ENCODE measurements at regions not wholly inside any gene's neighbourhood (a gene's known extent, or its start where the extent isn't known, plus 50 kb on each side); places are given as distances from the start of the nearest gene placed in this dataset.

DNA sequence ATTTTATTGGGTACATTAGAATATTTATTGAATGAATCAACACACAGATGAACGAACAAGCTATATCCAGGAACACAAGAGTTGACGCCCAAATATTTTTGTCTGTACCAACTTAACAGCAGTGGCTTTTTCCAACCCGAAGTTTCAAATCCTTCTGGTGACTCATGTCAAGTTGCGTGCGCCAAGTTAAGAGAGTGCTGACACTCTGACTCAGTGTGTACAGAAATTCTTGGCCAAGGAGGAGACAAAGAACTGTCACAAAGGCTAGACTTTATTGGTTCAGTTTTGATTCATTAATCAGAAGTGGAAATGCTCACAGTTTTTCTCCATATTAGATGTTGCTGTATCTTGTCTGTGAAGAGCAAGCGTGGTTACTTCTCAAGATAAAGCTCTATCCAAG, 59.6 kb upstream of the TSC22D2 start:
- H3K9me3 ChIP-seq (ENCODE audit: insufficient read depth in 2 of 2, low read depth in 1 of 2, low read length in 1 of 2), result no peaks in the 10 kb centered on the region
- no peak overlapping the region for H4K8ac ChIP-seq (ENCODE audit: extremely low read depth, insufficient read depth, low read length)
- H3K23ac ChIP-seq (ENCODE audit: insufficient read length), result no peak overlapping the region
- no peak overlapping the region for H2BK5ac ChIP-seq (ENCODE audit: low read depth, low read length)
- no peak for FAIRE-seq
- no peak overlapping the region for H2BK15ac ChIP-seq (ENCODE audit: low read length)
- no peak overlapping the region for H2BK12ac ChIP-seq (ENCODE audit: low read depth, low read length)
- POLR2A ChIA-PET (ENCODE audit: partially characterized antibody), result interaction anchor here (1.4 to 2.4 kb wide), 2 partner anchors 9 to 16 kb away, joined by 3 to 6 read pairs; no protein-coding TSS in a partner anchor
- no peak overlapping the region for H2AFZ ChIP-seq (ENCODE audit: low read length)
- H3K4me2 ChIP-seq (ENCODE audit: insufficient read depth in 1 of 2, low read depth in 2 of 2, low read length in 2 of 2), result no peak overlapping the region
- H3K4me3 ChIP-seq (ENCODE audit: extremely low read depth in 1 of 4, insufficient read depth in 2 of 4, low read depth in 3 of 4, low read length in 4 of 4), result no peak overlapping the region
- no peaks in the 10 kb centered on the region for H3K27me3 ChIP-seq (replicated peaks in 1 of 4; ENCODE audit: control insufficient read depth in 3 of 4, extremely low read depth in 1 of 4, insufficient read depth in 3 of 4, low read length in 3 of 4)
- WGBS, 2 experiments (ENCODE audit: extremely low coverage in 1 of 2, insufficient coverage in 1 of 2, insufficient read length in 1 of 2, insufficient replicate concordance in 2 of 2, low coverage in 1 of 2, low lambda C conversion rate in 2 of 2, missing lambda C conversion rate in 1 of 2), result 63% methylated on average over 6 of the region's 6 CpGs; no CpG with 5 or more reads in 1 of the 2 experiments
- no peak overlapping the region for H3K14ac ChIP-seq (ENCODE audit: insufficient read length)
- H3K79me1 ChIP-seq (ENCODE audit: low read depth, low read length), result no peaks in the 10 kb centered on the region
- CTCF ChIA-PET (ENCODE audit: partially characterized antibody), result interaction anchor here (0.9 to 2.7 kb wide), 9 partner anchors 20 to 147 kb away, joined by 3 to 9 read pairs (median 3); no protein-coding TSS in a partner anchor
- H2BK20ac ChIP-seq (ENCODE audit: low read length), result no peak overlapping the region
- DNase-seq (ENCODE audit: low read depth in 1 of 2, low spot score in 2 of 2), result no peak
- H4K91ac ChIP-seq (replicated peaks; ENCODE audit: insufficient read length, low read length), result no peak overlapping the region
- H3K79me2 ChIP-seq (ENCODE audit: control insufficient read depth in 1 of 2, insufficient read depth in 2 of 2, low read length in 2 of 2), result no peaks in the 10 kb centered on the region
- no peak overlapping the region for H2BK120ac ChIP-seq (replicated peaks; ENCODE audit: low read depth, low read length)
- no peaks in the 10 kb centered on the region for H4K20me1 ChIP-seq (replicated peaks in 1 of 2; ENCODE audit: control insufficient read depth in 1 of 2, insufficient read depth in 2 of 2, low read length in 2 of 2)
- H2AK5ac ChIP-seq (ENCODE audit: low read depth, low read length), result no peak overlapping the region
- no peak overlapping the region for H3K9ac ChIP-seq (replicated peaks in 1 of 4; ENCODE audit: extremely low read depth in 1 of 4, low read depth in 3 of 4, low read length in 3 of 4)
- no peak overlapping the region for H3K4ac ChIP-seq (replicated peaks; ENCODE audit: insufficient read length, low read depth, low read length)
- TF ChIP-seq MAFK (IDR thresholded peaks at IDR 0.05; ENCODE audit: low read depth, low read length) (no peak), SIRT6 (IDR thresholded peaks at IDR 0.05; ENCODE audit: low read length) (no peak)
- peaks cover 0 to 24% (median 17%) of the 10 kb centered on the region in 4 experiments; a peak in 6 of 7 replicates for H3K4me1 ChIP-seq (replicated peaks in 1 of 4; ENCODE audit: control insufficient read depth in 3 of 4, insufficient read depth in 4 of 4, low read length in 3 of 4)
- no peak overlapping the region for H3K56ac ChIP-seq (replicated peaks; ENCODE audit: insufficient read length, low read depth, low read length)
- no peaks in the 10 kb centered on the region for H3K23me2 ChIP-seq (ENCODE audit: low read depth, low read length)
- no peak overlapping the region for H4K5ac ChIP-seq (ENCODE audit: insufficient read length, low read depth, low read length)
- no peak overlapping the region for H3K18ac ChIP-seq (ENCODE audit: extremely low read depth, low read length)
- H3K27ac ChIP-seq (ENCODE audit: low read depth, low read length), result no peak overlapping the region
- no peaks in the 10 kb centered on the region for H3K36me3 ChIP-seq (ENCODE audit: control insufficient read depth in 2 of 4, insufficient read depth in 4 of 4, low read length in 3 of 4)
